Vagina (tissue), 2 donors: ENCODE measurements at regions not wholly inside any gene's neighbourhood (a gene's known extent, or its start where the extent isn't known, plus 50 kb on each side); places are given as distances from the start of the nearest gene placed in this dataset.

Experiments used
- CTCF ChIP-seq, 3 experiments: fragments of 450-650 bp in 2 of 3; fragments of 200-600 bp in 1 of 3; sonication (generic) in 1 of 3; IDR thresholded peaks; one replicate each; pipeline ENCODE4 v1.5.1; 2017 to 2019; ENCODE audit warnings: antibody characterized with exemption in 3 of 3, mild to moderate bottlenecking in 2 of 3, moderate library complexity in 2 of 3
- POLR2A ChIP-seq, 2 donors: fragments of 450-650 bp; IDR thresholded peaks; one replicate each; pipeline ENCODE4 v1.6.1; 2017; ENCODE audit warnings: antibody characterized with exemption in 2 of 2, mild to moderate bottlenecking in 2 of 2, moderate library complexity in 2 of 2

- TF ChIP-seq CTCF (IDR thresholded peaks at IDR 0.05) (no peak), POLR2A (IDR thresholded peaks at IDR 0.05) (no peak)
These were observed 130.7 kb downstream of the FAM53A start for GRCh38 chr4:1553365-1553764.
